ENCODE measurements at regions not wholly inside any gene's neighbourhood (a gene's known extent, or its start where the extent isn't known, plus 50 kb on each side); places are given as distances from the start of the nearest gene placed in this dataset.

DNA sequence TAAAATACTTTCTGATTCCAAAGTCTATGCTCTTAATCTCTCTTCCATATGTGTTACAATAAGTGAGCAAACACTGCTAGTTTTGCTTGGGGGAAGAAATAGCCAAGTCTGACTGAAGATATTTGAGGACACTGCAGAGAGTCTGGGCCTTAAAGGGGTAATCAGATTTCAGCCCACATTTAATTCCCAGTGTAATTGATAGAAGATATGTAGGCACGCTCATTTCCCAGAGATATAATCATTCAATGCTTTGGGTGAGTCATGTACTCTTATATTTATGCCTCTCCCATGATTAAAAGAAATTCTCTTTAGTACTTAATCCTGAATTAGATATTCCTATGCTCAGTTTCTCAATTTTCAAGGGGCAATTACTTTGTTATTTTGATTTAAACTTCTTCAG lies 178.1 kb upstream of the POM121L12 start:
- TF ChIP-seq, protein P1, sequence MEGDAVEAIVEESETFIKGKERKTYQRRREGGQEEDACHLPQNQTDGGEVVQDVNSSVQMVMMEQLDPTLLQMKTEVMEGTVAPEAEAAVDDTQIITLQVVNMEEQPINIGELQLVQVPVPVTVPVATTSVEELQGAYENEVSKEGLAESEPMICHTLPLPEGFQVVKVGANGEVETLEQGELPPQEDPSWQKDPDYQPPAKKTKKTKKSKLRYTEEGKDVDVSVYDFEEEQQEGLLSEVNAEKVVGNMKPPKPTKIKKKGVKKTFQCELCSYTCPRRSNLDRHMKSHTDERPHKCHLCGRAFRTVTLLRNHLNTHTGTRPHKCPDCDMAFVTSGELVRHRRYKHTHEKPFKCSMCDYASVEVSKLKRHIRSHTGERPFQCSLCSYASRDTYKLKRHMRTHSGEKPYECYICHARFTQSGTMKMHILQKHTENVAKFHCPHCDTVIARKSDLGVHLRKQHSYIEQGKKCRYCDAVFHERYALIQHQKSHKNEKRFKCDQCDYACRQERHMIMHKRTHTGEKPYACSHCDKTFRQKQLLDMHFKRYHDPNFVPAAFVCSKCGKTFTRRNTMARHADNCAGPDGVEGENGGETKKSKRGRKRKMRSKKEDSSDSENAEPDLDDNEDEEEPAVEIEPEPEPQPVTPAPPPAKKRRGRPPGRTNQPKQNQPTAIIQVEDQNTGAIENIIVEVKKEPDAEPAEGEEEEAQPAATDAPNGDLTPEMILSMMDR (IDR thresholded peaks at IDR 0.05) = no peak
- TF ChIP-seq POLR2A (IDR thresholded peaks at IDR 0.05) (no peak), POLR2AphosphoS5 (IDR thresholded peaks at IDR 0.05) (no peak)
